ENCODE measurements at regions not wholly inside any gene's neighbourhood (a gene's known extent, or its start where the extent isn't known, plus 50 kb on each side); places are given as distances from the start of the nearest gene placed in this dataset.
"Not testable (repeated sequence)": the region's sequence is repeated elsewhere in the genome, so short reads cannot be mapped to it uniquely, and the experiment has no call there.

DNA sequence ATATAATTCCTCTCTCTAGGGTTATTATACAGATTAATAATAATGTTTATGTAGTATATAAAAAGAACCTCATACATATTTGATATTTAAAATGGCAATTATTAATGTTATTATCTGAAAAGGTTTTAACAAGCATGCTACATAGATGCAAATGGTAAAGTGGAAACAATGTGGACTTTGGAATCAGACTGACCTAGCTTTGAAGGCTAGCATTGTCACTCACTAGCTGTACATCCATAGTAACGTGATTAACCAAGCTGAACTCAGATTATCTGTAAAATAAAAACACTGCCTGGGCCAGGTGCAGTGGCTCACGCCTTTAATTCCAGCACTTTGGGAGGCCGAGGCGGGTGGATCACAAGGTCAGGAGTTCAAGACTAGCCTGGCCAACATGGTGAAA lies 233.7 kb upstream of the SPRY1 start:
- DNase-seq, result no peak

DNA sequence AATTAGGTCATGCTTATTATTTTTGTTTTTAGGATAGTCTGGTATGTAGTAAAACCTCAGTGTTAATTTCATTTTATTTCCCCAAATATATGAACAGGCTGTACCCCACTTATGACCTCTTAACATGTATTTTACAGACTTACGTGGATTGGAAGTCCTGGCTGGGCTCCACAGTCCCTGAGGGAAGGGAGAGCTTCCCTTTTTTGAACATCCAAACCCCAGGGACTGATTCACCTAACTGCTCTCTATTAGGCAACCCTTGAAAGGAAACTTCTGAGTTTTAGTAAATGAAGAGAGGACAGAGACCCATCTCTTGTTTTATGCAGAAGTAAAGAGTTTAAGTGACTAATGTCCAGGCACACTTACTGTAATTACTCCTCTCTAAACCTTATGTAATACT lies 233.1 kb upstream of the SPRY1 start:
- DNase-seq, result no peak

DNA sequence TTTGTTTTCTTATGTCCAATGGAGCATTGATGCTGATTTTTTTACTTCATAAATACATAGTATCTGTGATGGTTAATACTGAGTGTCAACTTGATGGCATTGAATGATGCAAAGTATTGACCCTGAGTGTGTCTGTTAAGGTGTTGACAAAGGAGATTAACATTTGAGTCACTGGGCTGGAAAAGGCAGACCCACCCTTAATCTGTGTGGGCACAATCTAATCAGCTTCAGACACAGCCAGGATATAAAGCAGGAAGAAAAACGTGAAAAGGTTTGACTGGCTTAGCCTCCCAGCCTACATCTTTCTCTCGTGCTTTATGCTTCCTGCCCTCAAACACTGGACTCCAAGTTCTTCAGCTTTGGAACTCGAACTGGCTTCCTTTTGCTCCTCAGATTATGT lies 230.6 kb upstream of the SPRY1 start:
- no peak for DNase-seq

DNA sequence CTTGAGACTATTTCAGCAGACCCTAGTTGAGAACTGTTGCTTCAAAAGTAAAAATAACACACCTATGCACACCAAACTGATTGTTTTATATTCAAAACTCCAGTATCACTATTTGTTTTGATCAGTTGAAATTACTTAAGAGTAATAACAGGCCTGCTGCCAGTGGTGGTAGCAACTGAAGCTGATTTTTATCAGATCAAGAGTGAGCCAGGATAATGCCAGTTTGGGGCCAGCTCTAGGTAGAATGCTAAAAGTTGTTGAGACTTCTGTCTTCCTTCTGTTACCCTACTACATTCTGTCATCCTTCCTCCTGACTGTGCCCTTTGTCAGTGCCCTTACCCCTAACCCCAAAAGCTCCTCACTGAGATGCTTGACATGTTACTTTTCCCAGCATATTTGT lies 228.7 kb upstream of the SPRY1 start:
- DNase-seq, result no peak

DNA sequence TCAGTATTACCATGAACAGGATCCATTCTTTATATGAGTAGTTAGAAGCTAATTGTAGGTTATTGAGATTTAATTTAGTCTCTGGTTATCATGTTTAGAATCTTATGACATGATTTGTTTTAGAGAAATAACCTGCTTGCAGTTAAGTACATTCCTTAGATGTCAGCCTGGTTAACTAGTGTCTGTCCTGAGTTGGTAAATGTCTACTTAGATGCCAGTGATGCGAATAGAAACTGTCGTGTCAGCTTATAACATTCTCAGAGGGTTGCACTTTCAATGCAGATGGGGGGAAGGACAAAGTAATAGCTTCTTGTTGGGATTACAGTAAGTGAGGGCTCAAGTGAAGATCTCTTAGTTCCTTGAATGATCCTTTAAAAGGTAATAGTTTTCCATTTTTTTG lies 227.8 kb upstream of the SPRY1 start:
- DNase-seq, result peak in 1 of 5 donors; percentile 8

DNA sequence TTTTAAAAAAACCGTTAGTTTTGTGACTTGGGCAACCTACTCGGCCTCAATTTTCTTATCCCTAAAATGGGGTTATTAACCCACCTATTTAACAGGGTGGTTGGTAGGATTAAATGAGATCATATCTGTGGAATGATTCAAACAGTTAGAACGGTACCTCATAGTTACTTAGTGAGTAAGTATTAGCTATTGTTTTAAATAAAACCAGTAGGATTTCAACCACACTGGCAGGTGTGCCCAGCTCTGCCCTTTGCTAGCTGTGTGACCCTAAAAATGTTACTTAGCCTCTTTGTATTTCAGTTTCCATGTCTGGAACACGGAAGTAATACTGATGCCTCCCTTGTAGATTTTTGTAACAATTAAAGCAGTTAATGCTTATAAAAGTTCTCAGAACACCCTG lies 225.8 kb upstream of the SPRY1 start:
- DNase-seq, result no peak

DNA sequence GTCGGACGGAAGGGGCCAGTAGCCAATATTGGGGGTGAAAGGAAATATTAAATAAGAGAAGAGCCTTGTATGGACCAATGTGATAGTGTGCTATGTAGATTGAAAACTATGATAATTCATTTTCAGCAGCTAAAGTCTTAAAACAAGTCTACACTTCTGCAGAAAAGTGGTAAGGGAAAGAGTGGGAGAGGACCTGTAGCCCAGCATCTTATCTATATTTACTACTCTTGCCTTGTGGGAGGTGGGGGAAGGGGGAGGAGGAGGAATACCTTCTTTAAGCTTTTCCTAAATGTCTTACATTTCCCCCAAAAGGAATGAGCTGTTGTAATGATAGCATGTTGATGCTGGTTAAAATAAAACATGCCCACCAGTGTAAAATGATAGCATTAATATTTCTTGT lies 220.0 kb upstream of the SPRY1 start:
- no peak for DNase-seq

DNA sequence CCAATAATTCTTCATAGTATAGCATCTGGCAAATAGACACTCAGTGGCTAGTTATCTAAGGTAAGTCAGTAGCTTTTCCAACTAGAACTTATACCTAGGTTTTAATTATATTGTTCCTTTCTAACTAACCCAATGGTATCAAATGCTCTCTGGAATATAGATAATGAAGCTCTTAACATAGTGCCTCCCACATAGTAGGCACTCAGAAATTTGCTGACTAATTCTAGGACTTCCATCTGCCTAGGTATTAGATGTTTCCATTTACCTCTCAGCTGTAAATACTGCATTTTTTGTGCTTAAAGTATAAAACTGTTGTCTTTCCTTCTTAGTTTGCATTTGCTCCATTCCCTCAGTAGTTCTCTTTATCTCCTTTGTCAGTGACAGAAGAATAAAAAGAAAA lies 214.3 kb upstream of the SPRY1 start:
- no peak for DNase-seq

DNA sequence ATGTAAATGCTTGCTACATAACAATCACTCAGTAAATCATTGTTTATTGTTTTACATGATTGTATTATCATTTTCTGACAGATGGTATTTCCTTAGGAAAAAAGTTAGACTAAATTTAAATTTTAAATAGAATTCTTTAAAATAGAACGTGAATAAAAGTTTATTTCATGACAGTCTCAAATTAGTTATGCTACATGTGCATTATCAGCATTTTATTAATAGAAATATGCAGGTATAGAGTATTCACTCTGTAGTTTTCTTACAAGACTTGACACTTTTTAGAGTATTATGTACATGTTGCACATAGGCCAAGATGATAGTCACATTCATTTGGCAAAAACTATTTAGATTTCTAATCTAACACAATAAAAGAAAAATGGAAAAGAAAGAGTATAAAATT lies 213.3 kb upstream of the SPRY1 start:
- no peak for DNase-seq

DNA sequence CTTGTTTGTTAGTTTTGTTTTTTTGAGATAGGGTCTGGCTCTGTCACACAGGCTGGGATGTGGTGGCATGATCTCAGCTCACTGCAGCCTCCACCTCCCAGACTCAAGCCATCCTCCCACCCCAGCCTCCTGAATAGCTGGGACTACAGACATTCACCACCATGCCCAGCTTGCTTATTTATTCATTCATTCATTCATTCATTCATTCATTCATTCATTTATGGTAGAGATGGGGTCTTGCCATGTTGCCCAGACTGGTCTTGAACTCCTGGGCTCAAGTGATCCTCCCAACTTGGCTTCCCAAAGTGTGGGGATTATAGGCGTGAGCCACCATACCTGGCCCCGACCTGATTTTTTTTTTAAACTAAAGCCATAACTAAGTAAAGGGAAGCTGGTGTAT lies 212.8 kb upstream of the SPRY1 start:
- not testable (repeated sequence) for DNase-seq

DNA sequence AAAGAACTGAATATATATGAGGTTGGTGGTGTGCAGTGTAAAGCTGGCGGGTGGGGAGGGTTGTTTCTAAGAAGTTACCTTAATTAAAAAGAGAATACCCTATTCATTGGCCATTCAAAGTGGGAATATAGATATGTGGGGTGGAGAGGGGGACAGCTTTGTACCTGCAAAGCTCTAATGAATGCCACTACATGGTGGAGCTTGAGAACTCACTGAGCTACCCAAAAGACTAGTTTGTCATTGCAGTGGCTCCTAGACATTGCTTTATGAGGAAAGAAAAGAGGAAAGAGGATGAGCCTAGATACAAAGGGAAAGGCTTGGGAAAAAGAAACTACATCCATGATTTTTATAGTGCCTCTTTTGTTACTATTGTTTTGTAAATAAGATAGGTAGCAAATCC lies 209.9 kb upstream of the SPRY1 start:
- DNase-seq, result no peak

DNA sequence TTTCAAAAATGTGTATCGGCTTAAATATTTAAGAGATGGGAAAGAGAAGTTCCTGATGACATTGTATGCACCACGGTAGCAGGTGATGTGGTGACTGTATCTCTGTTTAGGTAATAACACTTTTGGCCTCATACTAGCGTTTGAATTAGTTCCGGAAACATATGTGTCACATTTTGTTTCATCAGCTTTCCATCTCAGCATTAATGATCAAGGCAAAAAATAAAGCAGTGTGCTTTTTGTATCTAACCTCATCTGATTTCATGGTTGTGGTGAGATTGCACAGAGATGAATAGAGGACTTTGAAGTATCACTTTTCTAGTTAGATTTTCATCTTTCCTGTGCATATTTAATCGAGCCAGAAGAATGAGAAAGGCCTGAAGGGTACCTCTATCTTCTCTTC lies 206.4 kb upstream of the SPRY1 start:
- DNase-seq, result no peak

DNA sequence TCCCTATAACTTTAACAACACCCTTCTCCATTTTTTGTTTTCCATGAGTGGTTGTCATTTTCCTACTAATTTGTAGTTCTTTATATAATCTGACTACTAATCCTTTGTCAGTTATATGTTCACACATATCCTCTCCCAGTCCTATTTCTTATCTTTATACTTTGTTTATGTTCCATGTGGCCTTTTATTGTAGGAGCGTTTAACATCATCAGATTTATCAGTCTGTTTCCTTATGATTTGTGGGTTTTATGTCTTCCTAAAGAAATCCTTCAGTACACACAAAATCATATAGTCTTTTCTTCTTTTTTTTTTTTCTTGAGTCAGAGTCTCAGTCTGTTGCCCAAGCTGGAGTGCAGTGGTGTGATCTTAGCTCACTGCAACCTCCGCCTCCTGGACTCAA lies 204.9 kb upstream of the SPRY1 start:
- DNase-seq, result no peak

DNA sequence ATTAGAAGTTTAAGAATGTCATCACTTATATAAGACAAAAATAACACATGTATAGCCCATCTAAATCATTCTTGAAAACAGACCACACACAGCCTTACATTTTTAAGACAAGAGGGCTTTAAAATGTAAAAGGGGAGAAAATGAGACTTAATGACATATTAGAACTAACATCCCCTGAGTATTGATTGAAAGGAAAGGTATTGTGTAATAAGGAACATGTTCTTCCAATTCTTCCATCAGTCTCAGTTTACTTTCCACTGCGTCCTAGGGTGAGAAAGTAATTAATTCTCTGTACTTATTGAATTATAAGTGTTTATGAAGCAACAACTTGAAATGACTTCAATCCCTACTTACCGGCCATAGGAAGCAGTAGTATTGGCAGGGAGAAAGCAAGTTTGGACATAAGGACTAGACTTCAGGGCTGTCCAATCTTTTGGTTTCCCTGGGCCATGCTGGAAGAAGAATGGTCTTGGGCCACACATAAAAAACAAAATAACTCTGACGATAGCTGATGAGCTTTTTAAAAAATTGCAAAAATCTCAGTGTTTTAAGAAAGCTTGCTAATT lies 202.7 kb upstream of the SPRY1 start:
- no peak for DNase-seq

DNA sequence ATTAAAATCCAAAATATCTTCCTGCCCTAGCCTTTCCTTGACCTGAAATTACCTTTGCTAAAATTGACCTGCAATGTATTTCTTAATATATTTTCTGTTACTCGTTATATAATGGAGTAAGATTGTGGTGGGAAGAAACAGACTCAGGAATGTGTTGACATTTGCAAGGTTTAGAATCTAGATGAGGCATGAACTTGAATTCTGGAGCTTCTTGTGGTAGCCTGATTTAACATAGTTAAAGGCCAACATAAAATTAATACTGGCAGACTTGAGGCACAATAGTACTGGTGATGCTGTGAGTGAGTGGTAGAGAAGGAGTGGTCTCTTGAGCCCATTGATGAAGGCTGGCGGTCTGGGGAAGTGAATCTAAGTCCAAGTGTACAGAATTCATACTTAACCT lies 197.9 kb upstream of the SPRY1 start:
- no peak for DNase-seq

DNA sequence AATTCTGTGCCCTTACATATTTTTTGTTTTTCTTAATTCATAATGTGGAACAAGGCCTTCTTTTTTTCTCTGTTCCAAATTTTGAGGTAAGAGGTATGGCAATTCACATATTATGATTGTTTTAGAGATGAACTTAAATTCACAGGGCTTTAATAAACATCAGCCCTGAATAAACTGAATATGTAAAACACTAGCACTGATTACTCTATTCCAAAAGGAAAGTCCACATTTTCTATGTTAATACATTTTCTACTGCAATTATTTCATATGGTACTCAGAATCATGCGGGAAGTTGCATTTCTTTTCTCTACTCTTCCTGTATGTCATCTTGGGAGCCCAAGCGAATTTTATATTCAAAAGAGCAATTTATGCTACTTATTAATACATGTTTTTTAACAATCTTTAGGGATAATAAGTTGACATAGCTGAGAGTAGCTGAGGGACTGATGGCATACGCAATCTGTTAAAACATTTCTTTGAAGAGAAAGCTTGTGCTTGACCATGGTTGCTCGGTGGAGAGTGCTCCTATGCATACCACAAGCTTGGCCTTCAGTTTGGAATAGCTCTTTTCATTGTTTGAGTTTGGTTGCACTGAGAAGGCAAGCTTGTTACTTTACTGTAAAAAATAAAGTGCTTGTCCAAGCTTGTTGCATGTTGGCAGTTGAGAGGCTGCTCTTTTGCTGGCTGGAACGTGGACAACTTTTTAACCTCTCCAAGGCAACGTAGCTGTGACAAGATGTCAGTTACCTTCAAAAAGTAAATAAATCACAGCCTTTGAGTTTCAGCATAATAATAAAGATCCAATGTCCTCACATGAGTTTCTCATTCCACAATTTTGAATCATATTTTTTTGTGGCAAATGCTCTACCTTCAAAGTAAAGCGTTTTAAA lies 196.3 kb upstream of the SPRY1 start:
- DNase-seq, result no peak

DNA sequence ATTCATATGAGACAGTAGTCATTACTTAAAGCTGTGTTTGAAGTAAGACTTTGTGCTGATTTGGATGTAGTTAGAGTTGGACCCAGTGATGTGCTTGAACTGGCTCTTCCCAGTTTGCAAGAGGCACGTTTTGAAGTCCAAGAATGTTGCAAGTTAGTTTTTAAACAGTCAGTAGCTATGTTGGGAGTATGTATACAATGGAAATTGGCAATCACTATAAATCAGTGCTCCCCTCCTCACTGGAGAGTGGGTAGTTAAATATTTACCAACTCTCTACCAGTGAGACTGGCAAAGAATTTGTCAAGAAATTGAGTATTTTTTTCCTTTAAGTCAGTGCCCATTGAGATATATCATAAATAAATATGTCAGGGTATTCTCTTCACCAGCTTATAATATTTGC lies 191.9 kb upstream of the SPRY1 start:
- DNase-seq, result no peak

DNA sequence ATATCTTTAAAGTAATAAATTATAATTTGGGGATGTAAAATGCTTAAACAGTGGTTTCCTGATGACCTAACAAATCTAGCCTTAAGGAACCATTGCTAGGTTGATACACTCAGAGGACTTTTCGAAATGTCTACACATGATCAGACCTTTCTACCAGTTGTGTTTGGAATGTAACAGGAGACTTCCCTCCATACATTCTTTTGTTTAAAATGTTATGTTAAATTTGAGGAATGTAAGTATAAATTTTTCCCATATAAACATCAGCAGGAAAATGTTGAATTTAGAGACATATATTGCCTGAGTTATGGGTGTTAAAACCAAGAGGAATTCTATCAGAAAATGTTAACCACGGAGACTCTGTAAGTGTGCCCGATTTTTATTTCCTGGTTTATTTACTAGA lies 190.6 kb upstream of the SPRY1 start:
- DNase-seq, result no peak

DNA sequence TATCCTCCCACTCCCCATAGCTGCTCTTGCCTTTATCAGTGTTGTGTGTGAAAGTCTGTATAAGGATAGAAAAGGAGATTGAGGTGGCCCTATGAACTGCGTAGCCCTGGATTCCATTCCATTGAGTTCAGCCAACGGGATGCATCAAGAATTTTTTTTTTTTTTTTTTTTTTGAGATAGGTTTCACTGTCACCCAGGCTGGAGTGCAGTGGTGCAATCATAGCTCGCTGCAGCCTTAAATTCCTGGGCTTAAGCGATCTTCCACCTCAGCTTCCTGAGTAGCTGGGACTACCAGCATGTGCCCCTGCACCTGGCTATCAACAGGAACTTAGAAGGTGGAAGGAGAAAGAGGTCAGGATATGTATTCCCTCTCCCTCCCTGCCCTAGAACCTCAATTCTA lies 187.2 kb upstream of the SPRY1 start:
- DNase-seq, result no peak

DNA sequence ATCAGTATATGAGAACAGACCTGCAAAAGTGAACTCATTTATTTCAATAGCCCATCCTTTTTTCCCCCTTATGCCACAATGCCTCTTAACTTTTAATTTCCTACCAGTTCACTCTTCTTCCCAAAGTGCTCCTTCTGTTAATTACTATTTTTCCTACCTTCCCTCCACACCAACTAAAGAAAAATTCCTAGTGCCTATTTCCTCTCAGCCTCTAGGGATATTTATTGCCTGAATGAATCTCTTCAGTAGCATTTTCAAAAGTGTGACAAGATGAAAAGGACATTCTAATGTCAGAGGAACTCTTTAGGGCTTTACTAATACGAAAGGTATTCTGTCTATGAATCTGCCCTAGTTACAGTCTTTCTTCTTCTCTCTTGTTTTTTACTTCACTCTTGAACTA lies 181.1 kb upstream of the SPRY1 start:
- DNase-seq, result no peak

DNA sequence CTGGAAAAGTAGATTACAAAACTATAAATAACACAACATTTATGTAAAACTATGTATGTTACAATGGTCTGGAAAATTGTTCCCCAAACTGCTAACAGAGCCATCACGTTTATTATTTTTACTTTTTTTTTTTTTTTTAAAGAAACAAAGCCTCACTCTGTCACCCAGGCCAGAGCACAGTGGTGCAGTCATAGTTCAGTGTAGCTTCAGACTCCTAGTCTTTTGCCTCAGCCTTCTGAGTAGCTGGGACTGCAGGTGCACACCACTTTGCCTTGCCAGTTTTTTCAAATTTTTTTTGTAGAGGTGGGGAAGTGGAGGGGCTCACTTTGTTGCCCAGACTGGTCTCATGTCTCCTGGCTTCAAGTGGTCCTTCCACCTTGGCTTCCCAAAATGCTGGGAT lies 180.1 kb upstream of the SPRY1 start:
- no peak for DNase-seq

DNA sequence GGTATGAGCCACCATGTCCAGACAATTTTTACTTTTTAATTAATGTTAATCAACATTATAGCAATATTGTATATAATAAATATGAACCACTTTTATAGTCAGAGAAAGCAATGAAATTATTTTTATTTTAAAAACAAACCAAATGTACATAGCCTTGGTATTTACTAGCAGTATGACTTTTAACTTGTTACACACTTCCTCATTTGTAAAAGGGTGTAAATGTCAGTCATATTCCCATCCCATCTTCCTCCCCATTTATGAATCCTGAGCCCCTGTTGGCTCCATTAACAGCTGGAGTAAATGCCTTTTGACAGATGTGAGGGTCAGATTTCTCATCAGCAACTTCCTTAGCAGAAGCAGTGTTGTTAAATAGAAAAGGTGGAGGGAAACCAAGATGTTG lies 179.6 kb upstream of the SPRY1 start:
- DNase-seq, result no peak

DNA sequence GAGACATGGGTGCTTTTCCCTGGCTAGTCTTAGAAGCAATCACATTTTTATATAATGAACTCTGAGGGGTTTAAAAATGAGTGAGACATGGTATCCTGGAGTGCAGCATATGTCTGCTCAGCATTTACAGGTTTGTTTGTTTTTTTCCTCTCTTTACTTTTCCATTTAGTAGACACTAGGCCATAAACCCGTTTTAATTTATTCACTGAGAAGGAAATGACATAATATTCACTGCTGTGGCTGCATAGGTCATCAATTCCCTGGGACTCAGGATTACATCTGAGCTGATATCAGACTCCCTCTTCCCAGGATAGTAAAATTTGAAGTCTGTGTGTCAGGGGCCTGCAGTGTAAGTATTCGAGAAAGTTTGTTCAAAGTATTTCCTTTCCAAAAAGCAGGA lies 178.9 kb upstream of the SPRY1 start:
- DNase-seq, result no peak

DNA sequence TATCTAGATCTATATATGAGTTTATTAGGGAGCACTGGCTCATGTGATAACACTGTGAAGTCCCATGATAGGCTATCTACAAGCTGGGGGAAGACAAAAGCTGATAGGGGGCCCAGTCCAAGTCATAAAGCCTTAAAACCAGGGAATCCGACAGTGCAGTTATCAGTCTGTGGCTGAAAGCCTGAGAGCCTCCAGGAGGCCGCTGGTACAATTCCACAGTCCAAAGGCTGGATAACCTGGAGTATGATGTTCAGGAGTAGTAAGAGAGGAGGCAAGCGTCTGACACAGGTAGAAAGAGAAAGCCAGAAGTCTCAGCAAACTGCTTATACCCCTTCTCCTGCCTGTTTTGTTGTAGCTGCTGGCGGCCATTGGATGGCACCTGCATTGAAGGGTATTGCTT lies 177.6 kb upstream of the SPRY1 start:
- DNase-seq, result no peak

DNA sequence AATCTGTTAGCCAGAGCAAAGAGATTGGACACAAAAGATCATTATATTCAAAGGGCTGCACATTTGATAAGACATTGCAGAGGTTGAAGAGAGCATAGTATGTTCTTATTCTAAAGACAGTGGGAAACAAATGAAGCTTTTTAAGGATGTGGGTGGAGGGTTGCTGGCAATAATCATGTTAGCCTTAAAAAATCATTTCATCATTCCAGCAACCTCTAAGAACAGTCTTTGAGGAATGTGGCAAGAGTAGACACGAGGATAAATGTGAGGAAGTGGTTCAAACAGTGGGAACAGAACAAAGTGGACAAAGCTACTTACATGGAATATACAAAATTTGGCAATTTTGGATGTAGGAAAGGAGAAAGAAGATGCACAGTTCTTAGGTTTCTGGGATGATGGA lies 167.3 kb upstream of the SPRY1 start:
- DNase-seq, result no peak
